HEK293 (cell line): ENCODE measurements at regions not wholly inside any gene's neighbourhood (a gene's known extent, or its start where the extent isn't known, plus 50 kb on each side); places are given as distances from the start of the nearest gene placed in this dataset.

Experiments
- CTCF ChIA-PET: fragments of 350-600 bp; formaldehyde crosslinking; extraction: SDS; loops from one replicate; lab custom pipeline; 2021; ENCODE audit warnings: antibody characterized with exemption; lab: Yijun Ruan, JAX
- POLR2A ChIA-PET: fragments of 300-600 bp; formaldehyde crosslinking; extraction: SDS; loops from one replicate; lab custom pipeline; 2020; ENCODE audit warnings: antibody characterized with exemption, inconsistent platforms; lab: Yijun Ruan, JAX
- H3K27ac ChIP-seq: fragments of 200-500 bp; sonication (Bioruptor generic); 2 replicates; pipeline ENCODE4 v1.5.1; 2014; ENCODE audit warnings: low read depth, low read length, control low read depth, inconsistent platforms; ENCODE audit errors: extremely low read depth
- H3K36me3 ChIP-seq, 2 experiments: fragments of 200-500 bp in 1 of 2; sonication (Bioruptor generic) in 1 of 2; 1 replicate in 1 of 2; 2 replicates in 1 of 2; pipeline ENCODE4 v1.5.1; 2014 to 2017; ENCODE audit warnings: inconsistent platforms in 2 of 2, low read length in 2 of 2; ENCODE audit not compliant: control insufficient read depth in 2 of 2, insufficient read depth in 1 of 2
- H3K4me1 ChIP-seq: fragments of 200-500 bp; sonication (Bioruptor generic); 2 replicates; pipeline ENCODE4 v1.5.1; 2014; ENCODE audit warnings: mild to moderate bottlenecking, low read length, inconsistent platforms; ENCODE audit not compliant: control insufficient read depth, insufficient read depth
- H3K4me3 ChIP-seq: 2 replicates; pipeline ENCODE4 v1.5.1; 2011; ENCODE audit warnings: low read depth, mild to moderate bottlenecking, control low read depth, low read length, moderate library complexity
- H3K9me3 ChIP-seq: fragments of 200-500 bp; sonication (Bioruptor generic); 2 replicates; pipeline ENCODE4 v1.5.1; 2014; ENCODE audit warnings: low read depth, low read length, inconsistent platforms; ENCODE audit not compliant: control insufficient read depth, insufficient read depth
- KLF1 ChIP-seq: fragments of 450-650 bp; formaldehyde crosslinking; IDR thresholded peaks from 2 replicates; pipeline ENCODE4 v1.5.1; 2016; ENCODE audit warnings: missing biosample characterization, missing genetic modification characterization
- KLF10 ChIP-seq: fragments of 450-650 bp; IDR thresholded peaks from 2 replicates; pipeline ENCODE4 v1.5.1; 2018; ENCODE audit warnings: missing biosample characterization, mild to moderate bottlenecking, missing genetic modification characterization
- KLF8 ChIP-seq: fragments of 450-650 bp; formaldehyde crosslinking; IDR thresholded peaks from 2 replicates; pipeline ENCODE4 v1.5.1; 2016; ENCODE audit warnings: missing biosample characterization, missing genetic modification characterization
- ZBTB1 ChIP-seq: fragments of 450-650 bp; formaldehyde crosslinking; IDR thresholded peaks from 2 replicates; pipeline ENCODE4 v1.5.1; 2016; ENCODE audit warnings: missing biosample characterization, missing genetic modification characterization
- ZNF10 ChIP-seq: fragments of 450-650 bp; formaldehyde crosslinking; IDR thresholded peaks from 2 replicates; pipeline ENCODE4 v1.5.1; 2017; ENCODE audit warnings: missing biosample characterization, missing genetic modification characterization
- ZNF133 ChIP-seq: fragments of 450-650 bp; formaldehyde crosslinking; IDR thresholded peaks from 2 replicates; pipeline ENCODE4 v1.5.1; 2016; ENCODE audit warnings: missing biosample characterization, missing genetic modification characterization
- ZNF202 ChIP-seq: fragments of 450-650 bp; formaldehyde crosslinking; IDR thresholded peaks from 2 replicates; pipeline ENCODE4 v1.5.1; 2016; ENCODE audit warnings: missing biosample characterization, missing genetic modification characterization, borderline replicate concordance
- ZNF266 ChIP-seq: fragments of 450-650 bp; formaldehyde crosslinking; IDR thresholded peaks from 2 replicates; pipeline ENCODE4 v1.5.1; 2016; ENCODE audit warnings: missing biosample characterization, missing genetic modification characterization, low read depth
- ZNF354C ChIP-seq: fragments of 450-650 bp; formaldehyde crosslinking; IDR thresholded peaks from 2 replicates; pipeline ENCODE4 v1.5.1; 2016; ENCODE audit warnings: missing biosample characterization, missing genetic modification characterization, low read depth, borderline replicate concordance
- ZNF394 ChIP-seq: fragments of 450-650 bp; formaldehyde crosslinking; IDR thresholded peaks from 2 replicates; pipeline ENCODE4 v1.5.1; 2016; ENCODE audit warnings: missing biosample characterization, missing genetic modification characterization, mild to moderate bottlenecking, moderate library complexity, borderline replicate concordance
- ZNF626 ChIP-seq: fragments of 450-650 bp; sonication (Bioruptor Pico); formaldehyde crosslinking; IDR thresholded peaks from 2 replicates; pipeline ENCODE4 v1.5.1; 2018; ENCODE audit warnings: missing biosample characterization, missing genetic modification characterization, inconsistent platforms
- ZNF629 ChIP-seq: fragments of 450-650 bp; formaldehyde crosslinking; IDR thresholded peaks from 2 replicates; pipeline ENCODE4 v1.5.1; 2017; ENCODE audit warnings: missing biosample characterization, missing genetic modification characterization
- ZNF654 ChIP-seq: fragments of 450-650 bp; formaldehyde crosslinking; IDR thresholded peaks from 2 replicates; pipeline ENCODE4 v1.5.1; 2016; ENCODE audit warnings: low read depth, missing biosample characterization, missing genetic modification characterization
- ZNF664 ChIP-seq: fragments of 450-650 bp; formaldehyde crosslinking; IDR thresholded peaks from 2 replicates; pipeline ENCODE4 v1.5.1; 2016; ENCODE audit warnings: missing biosample characterization, missing genetic modification characterization
- ZNF76 ChIP-seq: fragments of 450-650 bp; formaldehyde crosslinking; IDR thresholded peaks from 2 replicates; pipeline ENCODE4; 2016; ENCODE audit warnings: low read depth, missing biosample characterization, missing genetic modification characterization, borderline replicate concordance
- ZNF777 ChIP-seq: fragments of 450-650 bp; formaldehyde crosslinking; IDR thresholded peaks from 2 replicates; pipeline ENCODE4 v1.5.1; 2017; ENCODE audit warnings: missing biosample characterization, missing genetic modification characterization, borderline replicate concordance
- TF ChIP-seq, protein P1 (sequence below): fragments of 450-650 bp; formaldehyde crosslinking; IDR thresholded peaks from 2 replicates; pipeline ENCODE4 v1.5.1; 2017; ENCODE audit warnings: missing biosample characterization, missing genetic modification characterization
- TF ChIP-seq, protein P2 (sequence below): fragments of 450-650 bp; formaldehyde crosslinking; IDR thresholded peaks from 2 replicates; pipeline ENCODE4 v1.5.1; 2016; ENCODE audit warnings: missing biosample characterization, missing genetic modification characterization, borderline replicate concordance
- TF ChIP-seq, protein P3 (sequence below): fragments of 450-650 bp; formaldehyde crosslinking; IDR thresholded peaks from 2 replicates; pipeline ENCODE4 v1.5.1; 2016; ENCODE audit warnings: missing biosample characterization, missing genetic modification characterization

DNA sequence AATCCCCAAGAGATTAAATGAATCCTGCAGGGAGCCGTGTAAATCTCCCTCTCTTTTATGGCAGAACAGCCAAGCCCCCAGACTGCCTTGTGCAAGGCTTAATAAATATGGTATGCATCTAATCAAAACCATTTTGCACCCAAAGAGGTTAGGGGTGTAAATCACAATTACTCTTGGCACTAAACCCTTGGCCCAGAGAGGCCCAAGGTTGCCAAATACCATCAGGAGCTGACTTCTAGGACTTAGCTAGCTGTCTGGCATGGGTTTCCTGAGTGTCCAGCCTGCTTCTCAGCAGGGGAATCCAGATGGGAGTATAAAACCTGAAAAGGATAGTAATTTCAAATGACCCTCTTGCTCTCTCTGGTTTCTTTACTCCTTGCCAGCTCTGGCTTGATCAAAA is 610.4 kb downstream of the MED13L start:
- TF ChIP-seq ZNF777 (tag by site-specific recombination) (no peak), ZNF629 (tag by site-specific recombination) (no peak), KLF1 (no peak), ZNF266 (tag by site-specific recombination) (no peak), ZBTB1 (no peak), ZNF133 (no peak), ZNF76 (tag by site-specific recombination) (no peak), KLF10 (tag by site-specific recombination) (no peak), ZNF654 (no peak), KLF8 (tag by site-specific recombination) (no peak), ZNF354C (tag by site-specific recombination) (no peak), ZNF394 (no peak), ZNF664 (tag by site-specific recombination) (no peak), ZNF626 (tag by site-specific recombination) (no peak), ZNF10 (tag by site-specific recombination) (no peak)
- TF ChIP-seq, protein P1, sequence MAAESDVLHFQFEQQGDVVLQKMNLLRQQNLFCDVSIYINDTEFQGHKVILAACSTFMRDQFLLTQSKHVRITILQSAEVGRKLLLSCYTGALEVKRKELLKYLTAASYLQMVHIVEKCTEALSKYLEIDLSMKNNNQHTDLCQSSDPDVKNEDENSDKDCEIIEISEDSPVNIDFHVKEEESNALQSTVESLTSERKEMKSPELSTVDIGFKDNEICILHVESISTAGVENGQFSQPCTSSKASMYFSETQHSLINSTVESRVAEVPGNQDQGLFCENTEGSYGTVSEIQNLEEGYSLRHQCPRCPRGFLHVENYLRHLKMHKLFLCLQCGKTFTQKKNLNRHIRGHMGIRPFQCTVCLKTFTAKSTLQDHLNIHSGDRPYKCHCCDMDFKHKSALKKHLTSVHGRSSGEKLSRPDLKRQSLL, result no peak
- TF ChIP-seq, protein P2, sequence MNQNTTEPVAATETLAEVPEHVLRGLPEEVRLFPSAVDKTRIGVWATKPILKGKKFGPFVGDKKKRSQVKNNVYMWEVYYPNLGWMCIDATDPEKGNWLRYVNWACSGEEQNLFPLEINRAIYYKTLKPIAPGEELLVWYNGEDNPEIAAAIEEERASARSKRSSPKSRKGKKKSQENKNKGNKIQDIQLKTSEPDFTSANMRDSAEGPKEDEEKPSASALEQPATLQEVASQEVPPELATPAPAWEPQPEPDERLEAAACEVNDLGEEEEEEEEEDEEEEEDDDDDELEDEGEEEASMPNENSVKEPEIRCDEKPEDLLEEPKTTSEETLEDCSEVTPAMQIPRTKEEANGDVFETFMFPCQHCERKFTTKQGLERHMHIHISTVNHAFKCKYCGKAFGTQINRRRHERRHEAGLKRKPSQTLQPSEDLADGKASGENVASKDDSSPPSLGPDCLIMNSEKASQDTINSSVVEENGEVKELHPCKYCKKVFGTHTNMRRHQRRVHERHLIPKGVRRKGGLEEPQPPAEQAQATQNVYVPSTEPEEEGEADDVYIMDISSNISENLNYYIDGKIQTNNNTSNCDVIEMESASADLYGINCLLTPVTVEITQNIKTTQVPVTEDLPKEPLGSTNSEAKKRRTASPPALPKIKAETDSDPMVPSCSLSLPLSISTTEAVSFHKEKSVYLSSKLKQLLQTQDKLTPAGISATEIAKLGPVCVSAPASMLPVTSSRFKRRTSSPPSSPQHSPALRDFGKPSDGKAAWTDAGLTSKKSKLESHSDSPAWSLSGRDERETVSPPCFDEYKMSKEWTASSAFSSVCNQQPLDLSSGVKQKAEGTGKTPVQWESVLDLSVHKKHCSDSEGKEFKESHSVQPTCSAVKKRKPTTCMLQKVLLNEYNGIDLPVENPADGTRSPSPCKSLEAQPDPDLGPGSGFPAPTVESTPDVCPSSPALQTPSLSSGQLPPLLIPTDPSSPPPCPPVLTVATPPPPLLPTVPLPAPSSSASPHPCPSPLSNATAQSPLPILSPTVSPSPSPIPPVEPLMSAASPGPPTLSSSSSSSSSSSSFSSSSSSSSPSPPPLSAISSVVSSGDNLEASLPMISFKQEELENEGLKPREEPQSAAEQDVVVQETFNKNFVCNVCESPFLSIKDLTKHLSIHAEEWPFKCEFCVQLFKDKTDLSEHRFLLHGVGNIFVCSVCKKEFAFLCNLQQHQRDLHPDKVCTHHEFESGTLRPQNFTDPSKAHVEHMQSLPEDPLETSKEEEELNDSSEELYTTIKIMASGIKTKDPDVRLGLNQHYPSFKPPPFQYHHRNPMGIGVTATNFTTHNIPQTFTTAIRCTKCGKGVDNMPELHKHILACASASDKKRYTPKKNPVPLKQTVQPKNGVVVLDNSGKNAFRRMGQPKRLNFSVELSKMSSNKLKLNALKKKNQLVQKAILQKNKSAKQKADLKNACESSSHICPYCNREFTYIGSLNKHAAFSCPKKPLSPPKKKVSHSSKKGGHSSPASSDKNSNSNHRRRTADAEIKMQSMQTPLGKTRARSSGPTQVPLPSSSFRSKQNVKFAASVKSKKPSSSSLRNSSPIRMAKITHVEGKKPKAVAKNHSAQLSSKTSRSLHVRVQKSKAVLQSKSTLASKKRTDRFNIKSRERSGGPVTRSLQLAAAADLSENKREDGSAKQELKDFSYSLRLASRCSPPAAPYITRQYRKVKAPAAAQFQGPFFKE (tag by site-specific recombination), result no peak
- TF ChIP-seq, all 188 proteins: peak for 0
- ChIA-PET POLR2A (no interaction called here), CTCF (interaction anchor here (0.7 to 0.9 kb wide), 2 partner anchors 86 to 225 kb away, joined by 3 read pairs; no protein-coding TSS in a partner anchor)
- H3K4me1 ChIP-seq, result no peaks in the 10 kb centered on the region
- no peak overlapping the region for H3K4me3 ChIP-seq
- H3K36me3 ChIP-seq, result no peaks in the 10 kb centered on the region
- no peaks in the 10 kb centered on the region for H3K9me3 ChIP-seq
- no peak overlapping the region for H3K27ac ChIP-seq

DNA sequence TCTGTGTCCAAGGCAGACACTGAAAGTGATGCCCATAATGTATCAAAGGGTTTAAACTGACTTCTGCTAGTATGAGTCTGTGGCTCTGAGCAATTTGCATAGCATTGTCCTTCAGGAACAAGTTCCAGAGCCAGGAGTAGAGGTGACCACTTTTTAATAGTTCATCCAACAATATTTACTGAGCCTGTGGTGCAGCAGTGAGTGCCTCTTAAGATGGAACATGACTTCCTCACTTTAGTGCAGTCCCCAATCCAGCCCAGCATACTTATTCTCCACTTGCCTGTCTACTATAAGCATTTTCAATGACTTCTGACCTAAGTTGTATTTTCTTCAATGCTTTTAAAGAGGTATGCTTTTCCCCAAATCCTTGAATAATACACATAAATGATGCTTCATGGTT is 611.3 kb downstream of the MED13L start:
- TF ChIP-seq ZNF202 (tag by site-specific recombination), result no peak
- TF ChIP-seq, protein P3, sequence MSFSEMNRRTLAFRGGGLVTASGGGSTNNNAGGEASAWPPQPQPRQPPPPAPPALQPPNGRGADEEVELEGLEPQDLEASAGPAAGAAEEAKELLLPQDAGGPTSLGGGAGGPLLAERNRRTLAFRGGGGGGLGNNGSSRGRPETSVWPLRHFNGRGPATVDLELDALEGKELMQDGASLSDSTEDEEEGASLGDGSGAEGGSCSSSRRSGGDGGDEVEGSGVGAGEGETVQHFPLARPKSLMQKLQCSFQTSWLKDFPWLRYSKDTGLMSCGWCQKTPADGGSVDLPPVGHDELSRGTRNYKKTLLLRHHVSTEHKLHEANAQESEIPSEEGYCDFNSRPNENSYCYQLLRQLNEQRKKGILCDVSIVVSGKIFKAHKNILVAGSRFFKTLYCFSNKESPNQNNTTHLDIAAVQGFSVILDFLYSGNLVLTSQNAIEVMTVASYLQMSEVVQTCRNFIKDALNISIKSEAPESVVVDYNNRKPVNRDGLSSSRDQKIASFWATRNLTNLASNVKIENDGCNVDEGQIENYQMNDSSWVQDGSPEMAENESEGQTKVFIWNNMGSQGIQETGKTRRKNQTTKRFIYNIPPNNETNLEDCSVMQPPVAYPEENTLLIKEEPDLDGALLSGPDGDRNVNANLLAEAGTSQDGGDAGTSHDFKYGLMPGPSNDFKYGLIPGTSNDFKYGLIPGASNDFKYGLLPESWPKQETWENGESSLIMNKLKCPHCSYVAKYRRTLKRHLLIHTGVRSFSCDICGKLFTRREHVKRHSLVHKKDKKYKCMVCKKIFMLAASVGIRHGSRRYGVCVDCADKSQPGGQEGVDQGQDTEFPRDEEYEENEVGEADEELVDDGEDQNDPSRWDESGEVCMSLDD (tag by site-specific recombination), result no peak
- no peaks in the 10 kb centered on the region for H3K36me3 ChIP-seq
- H3K4me1 ChIP-seq, result no peaks in the 10 kb centered on the region

More for the DNA sequence above, 611.3 kb downstream of the MED13L start:
- ChIA-PET CTCF (interaction anchor here (0.9 kb wide), 1 partner anchor 87 kb away, joined by 3 read pairs; no protein-coding TSS in a partner anchor), POLR2A (no interaction called here)
- Histone ChIP-seq H3K9me3 (no peaks in the 10 kb centered on the region), H3K4me3 (no peak overlapping the region), H3K27ac (no peak overlapping the region)
